ENCODE measurements at regions not wholly inside any gene's neighbourhood (a gene's known extent, or its start where the extent isn't known, plus 50 kb on each side); places are given as distances from the start of the nearest gene placed in this dataset.
"Not testable (repeated sequence)": the region's sequence is repeated elsewhere in the genome, so short reads cannot be mapped to it uniquely, and the experiment has no call there.

- peaks cover 2% of the 10 kb centered on the region for H3K27me3 Mint-ChIP-seq
- no peaks in the 10 kb centered on the region for H3K4me1 Mint-ChIP-seq
These were observed 236.7 kb downstream of the SLC4A3 start for GRCh38 chr2:219864154-219864553.

GRCh38 chr2:219868635-219869034 lies 241.2 kb downstream of the SLC4A3 start:
- H3K4me1 Mint-ChIP-seq = no peaks in the 10 kb centered on the region
- no peak overlapping the region for H3K27ac Mint-ChIP-seq
- H3K36me3 Mint-ChIP-seq = no peaks in the 10 kb centered on the region
- H3K9me3 Mint-ChIP-seq = peaks cover 0 to 9% (median 2%) of the 10 kb centered on the region in 3 donors
- H3K27me3 Mint-ChIP-seq = no peaks in the 10 kb centered on the region
- no peak overlapping the region for H3K4me3 Mint-ChIP-seq

More at GRCh38 chr2:219864154-219864553, 236.7 kb downstream of the SLC4A3 start:
- Mint-ChIP-seq H3K36me3 (no peaks in the 10 kb centered on the region), H3K4me3 (no peak overlapping the region), H3K9me3 (peaks cover 2 to 9% (median 4%) of the 10 kb centered on the region in 3 donors), H3K27ac (no peak overlapping the region)

- no peaks in the 10 kb centered on the region for H3K27me3 Mint-ChIP-seq
- H3K9me3 Mint-ChIP-seq = peaks cover 2 to 9% (median 2%) of the 10 kb centered on the region in 3 donors
- no peak overlapping the region for H3K27ac Mint-ChIP-seq
- H3K4me3 Mint-ChIP-seq = no peak overlapping the region
- H3K4me1 Mint-ChIP-seq = no peaks in the 10 kb centered on the region
- H3K36me3 Mint-ChIP-seq = no peaks in the 10 kb centered on the region
These were observed 242.6 kb downstream of the SLC4A3 start for GRCh38 chr2:219870041-219870440.

- Mint-ChIP-seq H3K27ac (no peak overlapping the region), H3K9me3 (peaks cover 0 to 9% (median 2%) of the 10 kb centered on the region in 3 donors), H3K36me3 (no peaks in the 10 kb centered on the region), H3K4me1 (no peaks in the 10 kb centered on the region), H3K4me3 (no peak overlapping the region), H3K27me3 (no peaks in the 10 kb centered on the region)
These were observed 243.9 kb downstream of the SLC4A3 start for GRCh38 chr2:219871351-219871750.

- no peak overlapping the region for H3K27ac Mint-ChIP-seq
- H3K4me3 Mint-ChIP-seq = no peak overlapping the region
- peaks cover 0 to 2% (median 0%) of the 10 kb centered on the region in 3 donors for H3K9me3 Mint-ChIP-seq
- H3K4me1 Mint-ChIP-seq = no peaks in the 10 kb centered on the region
- peaks cover under 1% of the 10 kb centered on the region for H3K27me3 Mint-ChIP-seq
- H3K36me3 Mint-ChIP-seq = no peaks in the 10 kb centered on the region
These were observed 247.6 kb downstream of the SLC4A3 start for GRCh38 chr2:219875036-219875435.

- not testable (repeated sequence) for H3K27ac Mint-ChIP-seq, H3K4me1 Mint-ChIP-seq, H3K36me3 Mint-ChIP-seq, H3K4me3 Mint-ChIP-seq, H3K27me3 Mint-ChIP-seq, H3K9me3 Mint-ChIP-seq
These were observed 248.6 kb downstream of the SLC4A3 start for GRCh38 chr2:219875986-219876385.

GRCh38 chr2:219876931-219877330 lies 249.5 kb downstream of the SLC4A3 start:
- Mint-ChIP-seq H3K4me3 (no peak overlapping the region), H3K36me3 (no peaks in the 10 kb centered on the region), H3K27ac (no peak overlapping the region), H3K9me3 (peaks cover 0 to 2% (median 0%) of the 10 kb centered on the region in 3 donors), H3K27me3 (peaks cover 2% of the 10 kb centered on the region), H3K4me1 (no peaks in the 10 kb centered on the region)

- Mint-ChIP-seq H3K9me3 (peaks cover 0 to 2% (median 0%) of the 10 kb centered on the region in 3 donors), H3K27ac (no peak overlapping the region), H3K4me3 (no peak overlapping the region), H3K27me3 (peaks cover 2% of the 10 kb centered on the region), H3K4me1 (no peaks in the 10 kb centered on the region), H3K36me3 (no peaks in the 10 kb centered on the region)
These were observed 250.3 kb downstream of the SLC4A3 start for GRCh38 chr2:219877728-219878127.

- no peaks in the 10 kb centered on the region for H3K4me1 Mint-ChIP-seq
- peaks cover 2% of the 10 kb centered on the region for H3K27me3 Mint-ChIP-seq
- peaks cover 0 to 2% (median 0%) of the 10 kb centered on the region in 3 donors for H3K9me3 Mint-ChIP-seq
- H3K36me3 Mint-ChIP-seq = no peaks in the 10 kb centered on the region
- no peak overlapping the region for H3K4me3 Mint-ChIP-seq
- H3K27ac Mint-ChIP-seq = no peak overlapping the region
These were observed 251.1 kb downstream of the SLC4A3 start for GRCh38 chr2:219878516-219878915.

GRCh38 chr2:219881851-219882250 lies 254.4 kb downstream of the SLC4A3 start:
- no peak overlapping the region for H3K4me3 Mint-ChIP-seq
- H3K4me1 Mint-ChIP-seq = no peaks in the 10 kb centered on the region
- peaks cover 0 to 2% (median 0%) of the 10 kb centered on the region in 3 donors for H3K9me3 Mint-ChIP-seq
- H3K27ac Mint-ChIP-seq = no peak overlapping the region
- H3K27me3 Mint-ChIP-seq = peaks cover 8% of the 10 kb centered on the region
- no peaks in the 10 kb centered on the region for H3K36me3 Mint-ChIP-seq

- Mint-ChIP-seq H3K27ac (no peak overlapping the region), H3K27me3 (peaks cover 9% of the 10 kb centered on the region), H3K4me1 (no peaks in the 10 kb centered on the region), H3K4me3 (no peak overlapping the region), H3K36me3 (no peaks in the 10 kb centered on the region), H3K9me3 (peaks cover 0 to 2% (median 0%) of the 10 kb centered on the region in 3 donors)
These were observed 259.2 kb downstream of the SLC4A3 start for GRCh38 chr2:219886615-219887014.

- Mint-ChIP-seq H3K4me3 (no peak overlapping the region), H3K9me3 (peaks cover 0 to 2% (median 0%) of the 10 kb centered on the region in 3 donors), H3K27me3 (peaks cover 9% of the 10 kb centered on the region), H3K4me1 (no peaks in the 10 kb centered on the region), H3K36me3 (no peaks in the 10 kb centered on the region), H3K27ac (no peak overlapping the region)
These were observed 260.4 kb downstream of the SLC4A3 start for GRCh38 chr2:219887870-219888269.

- no peak overlapping the region for H3K4me3 Mint-ChIP-seq
- H3K27me3 Mint-ChIP-seq = no peaks in the 10 kb centered on the region
- H3K27ac Mint-ChIP-seq = no peak overlapping the region
- H3K36me3 Mint-ChIP-seq = no peaks in the 10 kb centered on the region
- H3K9me3 Mint-ChIP-seq = peaks cover 0 to 4% (median 0%) of the 10 kb centered on the region in 3 donors
- H3K4me1 Mint-ChIP-seq = no peaks in the 10 kb centered on the region
These were observed 266.1 kb downstream of the SLC4A3 start for GRCh38 chr2:219893541-219893940.

GRCh38 chr2:219897456-219897855 lies 270.0 kb downstream of the SLC4A3 start:
- no peak overlapping the region for H3K27ac Mint-ChIP-seq
- no peak overlapping the region for H3K4me3 Mint-ChIP-seq
- H3K9me3 Mint-ChIP-seq = peaks cover 3 to 5% (median 3%) of the 10 kb centered on the region in 3 donors
- peaks cover 3% of the 10 kb centered on the region for H3K27me3 Mint-ChIP-seq
- peaks cover 0 to 7% (median 0%) of the 10 kb centered on the region in 3 donors for H3K4me1 Mint-ChIP-seq
- H3K36me3 Mint-ChIP-seq = no peaks in the 10 kb centered on the region

GRCh38 chr2:219901155-219901554 lies 273.7 kb downstream of the SLC4A3 start:
- Mint-ChIP-seq H3K27ac (no peak overlapping the region), H3K4me3 (peak overlapping the region in 1 of 4 donors; percentile 30), H3K27me3 (peaks cover 4% of the 10 kb centered on the region), H3K9me3 (peaks cover 1 to 3% (median 3%) of the 10 kb centered on the region in 3 donors), H3K36me3 (no peaks in the 10 kb centered on the region), H3K4me1 (peaks cover 0 to 7% (median 0%) of the 10 kb centered on the region in 3 donors)

GRCh38 chr2:219902891-219903552 lies 275.6 kb downstream of the SLC4A3 start:
- Mint-ChIP-seq H3K4me1 (peaks cover 0 to 7% (median 0%) of the 10 kb centered on the region in 3 donors), H3K4me3 (no peak overlapping the region), H3K36me3 (no peaks in the 10 kb centered on the region), H3K27me3 (peaks cover 4% of the 10 kb centered on the region), H3K27ac (no peak overlapping the region), H3K9me3 (peaks cover 1 to 3% (median 3%) of the 10 kb centered on the region in 3 donors)
